GM21447 (cell line): ENCODE measurements at regions not wholly inside any gene's neighbourhood (a gene's known extent, or its start where the extent isn't known, plus 50 kb on each side); places are given as distances from the start of the nearest gene placed in this dataset.
"Not testable (repeated sequence)": the region's sequence is repeated elsewhere in the genome, so short reads cannot be mapped to it uniquely, and the experiment has no call there.

ENCODE experiments used
- ATAC-seq: cut with Tn5 transposase; IDR thresholded peaks from one replicate; pipeline ENCODE4 v1.9.1; 2021; ENCODE audit not compliant: unreplicated experiment

DNA sequence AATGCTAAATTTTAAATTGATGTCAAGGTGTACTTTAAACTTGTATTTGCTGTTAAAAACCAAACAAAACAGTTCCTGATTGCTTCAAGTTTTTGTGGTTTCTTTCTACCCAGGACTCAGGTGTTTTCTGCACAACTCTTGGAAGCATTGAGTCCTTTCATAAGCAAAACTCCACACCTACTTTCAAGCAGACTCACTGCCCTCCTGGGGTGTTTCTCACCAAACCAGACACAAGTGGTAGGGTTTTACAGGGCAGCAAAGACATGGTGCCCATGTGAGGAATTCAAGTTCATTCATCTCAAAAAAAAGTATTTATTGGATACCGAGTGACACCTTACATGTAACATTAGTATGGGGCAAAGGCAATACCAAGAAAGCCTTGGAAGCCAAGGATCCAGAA lies 146.7 kb upstream of the BNIP2 start:
- ATAC-seq: no peak

DNA sequence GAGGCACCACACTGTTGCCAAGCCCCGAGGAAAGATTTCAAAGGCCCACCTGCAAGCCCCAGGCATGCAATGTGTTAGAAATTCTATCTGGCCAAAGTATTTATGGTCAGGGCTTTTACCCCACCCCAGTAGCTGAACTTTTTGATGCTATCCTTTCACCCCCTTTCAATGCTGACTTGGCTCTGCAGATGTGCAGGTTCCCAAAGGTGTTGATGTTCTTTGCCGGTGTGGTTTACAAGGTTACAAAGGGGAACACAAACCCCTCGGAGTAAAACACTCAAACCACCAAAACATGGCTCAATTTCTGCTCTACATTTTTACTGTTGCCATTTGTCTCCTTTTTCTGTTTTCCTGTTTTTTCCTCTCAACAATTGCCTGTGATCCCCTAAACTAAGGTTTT lies 145.4 kb upstream of the BNIP2 start:
- ATAC-seq: no peak

DNA sequence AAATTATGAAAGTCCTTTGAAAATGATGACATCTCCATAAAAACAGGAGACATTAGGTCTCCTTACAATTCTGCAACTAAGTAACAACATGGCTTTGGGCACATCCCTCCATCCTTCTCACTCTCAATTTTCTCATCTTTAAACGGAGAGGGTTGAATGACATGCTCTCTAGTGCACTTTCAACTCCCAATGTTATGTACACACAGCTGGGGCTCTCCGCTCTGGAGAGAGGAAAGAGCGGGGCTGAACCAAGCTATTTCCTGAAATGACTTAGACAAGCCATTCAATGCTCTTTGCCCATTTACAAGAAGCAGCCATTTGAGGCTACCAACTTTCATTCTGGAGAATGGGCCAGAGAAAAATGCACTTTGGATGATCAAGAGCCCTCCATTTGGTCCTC lies 144.2 kb upstream of the BNIP2 start:
- ATAC-seq: no peak

DNA sequence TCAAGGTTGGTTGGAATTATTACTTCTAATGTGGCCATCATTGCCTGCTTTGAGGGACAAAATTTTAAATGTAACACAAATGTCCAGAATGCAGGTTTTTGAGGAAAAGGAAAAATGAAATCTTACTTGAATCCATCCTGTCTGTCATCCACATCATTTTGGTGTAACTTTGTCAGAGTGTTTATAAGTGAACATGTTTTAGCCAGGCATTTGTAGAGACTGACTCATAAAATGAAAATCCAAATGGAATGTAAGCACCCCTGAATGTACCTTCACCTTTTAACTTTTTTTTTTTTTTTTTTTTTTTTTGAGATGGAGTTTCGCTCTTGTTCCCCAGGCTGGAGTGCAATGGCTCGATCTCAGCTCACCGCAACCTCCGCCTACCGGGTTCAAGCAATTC lies 141.8 kb upstream of the BNIP2 start:
- no peak for ATAC-seq

DNA sequence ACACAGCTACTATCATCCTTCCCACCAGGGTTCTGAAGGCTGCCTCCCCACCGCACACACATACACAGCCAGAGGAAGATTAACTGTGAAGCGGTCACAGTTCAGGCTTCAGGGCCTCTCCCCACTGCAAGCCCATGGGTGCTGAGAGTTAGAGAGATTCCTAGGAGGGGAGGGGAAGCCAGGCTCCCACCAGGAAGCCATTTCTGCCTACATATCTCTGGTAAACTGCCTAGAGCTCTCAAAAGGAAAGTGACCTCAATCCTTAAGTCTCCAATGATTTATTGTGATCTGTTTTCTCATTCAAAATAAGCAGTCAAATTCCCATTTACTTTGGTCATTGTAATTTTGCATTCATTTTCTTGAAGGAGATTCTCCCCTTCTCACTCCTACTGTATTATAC lies 141.0 kb upstream of the BNIP2 start:
- no peak for ATAC-seq

DNA sequence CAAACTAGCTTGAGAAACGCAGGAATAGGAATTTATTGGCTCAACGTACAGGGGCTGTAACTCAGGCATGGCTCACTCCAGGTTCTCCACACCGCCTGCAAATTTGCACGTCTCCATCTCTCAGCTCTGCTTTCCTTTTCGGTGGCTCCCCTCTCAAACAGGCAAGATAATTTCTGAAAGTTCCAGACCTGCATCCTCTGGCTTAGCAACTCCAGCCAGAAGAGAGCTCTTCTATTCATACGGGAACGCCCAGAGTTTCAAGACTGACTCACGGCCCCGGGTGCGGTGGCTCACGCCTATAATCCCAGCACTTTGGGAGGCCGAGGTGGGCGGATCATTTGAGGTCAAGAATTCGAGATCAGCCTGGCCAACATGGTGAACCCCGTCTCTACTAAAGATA lies 139.7 kb upstream of the BNIP2 start:
- no peak for ATAC-seq

DNA sequence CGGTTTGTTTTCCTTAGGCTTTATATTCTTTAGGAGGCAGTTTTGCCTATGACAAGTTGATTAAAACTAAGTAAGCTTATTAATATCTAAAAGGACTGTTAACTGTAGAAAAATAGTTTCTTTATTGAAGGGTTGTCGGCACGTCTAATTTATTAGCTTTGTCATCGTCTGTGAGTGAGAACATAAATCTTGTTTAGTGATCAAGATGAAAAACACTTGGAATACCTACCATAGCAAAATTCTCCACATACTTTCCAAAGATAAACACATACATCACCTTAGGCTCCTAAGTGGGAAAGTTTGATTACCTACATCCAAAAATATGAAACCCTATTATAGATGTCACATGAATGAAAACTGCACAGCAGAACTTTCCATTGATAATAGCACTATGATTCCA lies 139.1 kb upstream of the BNIP2 start:
- no peak for ATAC-seq

DNA sequence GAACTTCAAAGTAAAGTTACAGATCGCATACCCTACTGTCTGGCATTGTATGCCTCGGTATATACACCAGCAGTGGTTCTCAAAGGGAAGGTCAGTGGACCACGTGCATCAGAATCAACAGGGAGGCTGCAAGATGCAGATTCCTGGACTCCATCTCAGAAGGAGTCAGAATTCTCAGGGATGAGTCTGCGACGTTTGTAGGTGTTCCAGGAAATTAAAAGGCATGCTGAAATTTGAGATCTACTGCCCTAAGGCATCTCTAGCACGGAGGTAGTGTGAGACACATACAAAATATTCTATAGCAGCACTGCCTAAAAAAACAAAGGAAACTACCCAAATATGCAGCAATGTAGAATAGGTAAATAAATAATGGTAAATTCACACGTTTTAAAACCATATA lies 136.8 kb upstream of the BNIP2 start:
- ATAC-seq: no peak

DNA sequence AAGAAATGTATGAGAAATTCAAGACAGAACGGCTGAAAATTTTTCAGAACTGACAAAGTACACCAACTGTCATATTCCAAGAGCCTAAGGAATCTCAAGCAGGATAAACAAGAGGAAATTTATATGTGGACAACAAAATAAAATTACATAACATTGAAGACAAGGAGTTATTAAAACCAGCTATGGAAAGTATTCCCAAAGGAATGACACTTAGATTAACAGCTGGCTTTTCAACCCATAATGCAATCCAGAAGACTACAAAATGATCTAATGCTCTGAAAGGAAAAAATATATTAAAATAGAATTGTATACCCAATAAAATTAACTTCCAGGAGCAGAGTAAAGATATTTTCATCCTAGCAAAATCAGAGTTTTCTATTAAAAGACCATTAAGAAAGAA lies 132.2 kb upstream of the BNIP2 start:
- ATAC-seq: no peak

DNA sequence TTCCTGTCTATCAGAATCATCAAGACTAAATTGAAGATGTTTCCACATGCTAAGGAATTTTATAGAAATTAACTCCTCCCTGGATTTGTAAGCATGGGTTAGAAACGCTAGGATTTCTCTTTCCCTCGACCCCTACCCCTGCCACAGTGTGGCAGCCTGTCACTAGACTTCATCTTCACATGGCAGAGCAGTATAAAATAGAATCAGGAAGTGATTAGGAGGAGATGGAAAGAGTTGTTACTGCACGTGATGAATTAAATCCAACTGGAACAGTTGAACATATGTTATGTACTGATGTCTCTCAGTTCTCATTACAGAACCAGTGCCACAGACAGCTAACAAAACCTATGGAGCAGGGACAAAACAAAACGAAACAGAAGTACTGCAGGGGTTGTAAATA lies 130.0 kb upstream of the BNIP2 start:
- ATAC-seq: no peak

DNA sequence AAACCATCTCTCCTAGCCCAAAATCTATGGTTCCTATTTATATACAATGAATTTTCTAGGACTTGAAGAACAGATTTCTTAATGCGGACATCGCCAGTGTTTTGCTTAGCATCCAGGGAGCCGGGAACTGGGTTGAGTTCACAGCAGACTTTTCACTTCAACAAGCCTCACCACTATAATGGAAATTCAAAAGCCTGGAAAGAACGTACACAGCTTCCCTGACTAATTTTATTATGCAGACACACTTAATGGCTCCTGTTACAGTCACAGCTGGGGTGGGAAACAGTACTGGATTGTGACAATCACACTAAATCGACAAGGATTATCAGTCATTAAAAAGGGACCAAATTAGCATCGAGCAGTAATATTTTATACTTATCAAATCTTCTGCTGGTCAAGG lies 129.2 kb upstream of the BNIP2 start:
- ATAC-seq: no peak

DNA sequence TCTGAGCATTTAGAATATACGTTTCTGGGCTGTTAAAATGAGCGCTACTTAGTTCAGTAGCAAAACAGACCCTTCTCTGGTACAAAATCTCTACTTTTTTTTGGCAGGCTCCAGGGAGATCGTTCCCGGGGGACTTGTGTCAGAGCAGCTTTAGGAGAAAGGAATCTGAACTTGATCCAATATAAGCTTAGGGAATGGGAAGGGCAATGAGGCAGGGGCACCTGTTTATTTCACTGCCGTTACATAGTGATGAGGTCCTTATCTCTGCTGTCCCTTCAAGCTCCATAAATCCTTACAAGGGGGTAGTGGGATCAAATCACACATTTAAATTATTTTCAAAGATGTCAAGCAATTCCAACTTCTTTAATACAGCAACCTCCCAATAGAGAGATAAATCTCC lies 128.7 kb upstream of the BNIP2 start:
- ATAC-seq: no peak

DNA sequence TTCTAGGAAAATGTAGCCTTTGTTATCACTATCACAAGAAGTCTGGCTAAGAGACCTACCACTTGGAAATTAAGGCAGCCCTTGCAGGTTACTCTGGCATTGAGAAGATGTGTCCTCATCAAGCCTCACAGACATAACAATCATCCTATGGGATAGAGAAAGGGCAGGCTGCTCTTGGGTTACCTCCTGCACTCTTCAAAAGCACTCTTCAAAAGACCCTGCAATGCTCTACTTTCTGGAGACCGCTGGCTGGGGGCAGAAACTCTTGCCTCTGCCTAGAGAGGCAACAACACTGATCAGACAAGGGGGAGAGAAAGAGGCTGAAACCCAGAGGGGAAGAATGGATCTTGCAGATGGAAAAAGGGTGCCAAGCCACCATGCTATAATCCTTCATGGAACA lies 127.9 kb upstream of the BNIP2 start:
- ATAC-seq: no peak

DNA sequence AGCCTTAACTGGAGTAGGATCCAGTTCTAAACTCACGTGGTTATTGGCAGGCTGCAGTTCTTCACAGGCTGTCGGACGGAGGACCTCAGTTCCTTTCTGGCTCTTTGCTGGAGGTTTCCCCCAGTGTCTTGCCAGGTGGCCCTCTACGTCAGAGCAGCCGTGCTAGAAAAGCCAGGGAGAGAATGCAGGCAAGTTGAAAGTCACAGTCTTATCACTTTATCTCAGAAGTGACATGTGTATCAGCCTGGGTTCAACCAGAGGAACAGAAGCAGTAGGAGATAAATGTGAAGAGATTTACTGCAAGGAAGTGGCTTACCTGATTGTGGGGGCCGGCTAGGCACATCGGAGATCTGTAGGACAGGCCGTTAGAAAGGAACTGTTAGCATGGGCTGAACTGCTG lies 125.3 kb upstream of the BNIP2 start:
- no peak for ATAC-seq

DNA sequence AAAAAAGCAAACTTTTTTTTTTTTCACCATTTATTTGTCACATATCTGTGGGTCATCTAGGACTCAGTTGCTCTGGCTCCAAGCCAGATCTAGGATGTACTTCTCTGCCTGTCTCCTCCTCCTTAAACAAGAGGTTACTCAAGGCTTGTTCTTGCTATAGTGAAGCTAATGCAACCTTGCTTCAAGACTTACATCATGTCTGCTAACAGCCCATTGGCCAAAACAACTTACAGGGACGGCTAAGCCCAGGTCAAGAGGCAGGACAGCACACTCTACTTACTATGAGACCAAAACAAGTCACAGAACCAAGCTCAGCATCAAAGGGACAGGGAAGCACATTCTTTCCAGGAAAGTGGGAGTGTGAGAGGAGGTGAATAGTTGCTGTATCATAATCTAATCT lies 123.8 kb upstream of the BNIP2 start:
- ATAC-seq: no peak

DNA sequence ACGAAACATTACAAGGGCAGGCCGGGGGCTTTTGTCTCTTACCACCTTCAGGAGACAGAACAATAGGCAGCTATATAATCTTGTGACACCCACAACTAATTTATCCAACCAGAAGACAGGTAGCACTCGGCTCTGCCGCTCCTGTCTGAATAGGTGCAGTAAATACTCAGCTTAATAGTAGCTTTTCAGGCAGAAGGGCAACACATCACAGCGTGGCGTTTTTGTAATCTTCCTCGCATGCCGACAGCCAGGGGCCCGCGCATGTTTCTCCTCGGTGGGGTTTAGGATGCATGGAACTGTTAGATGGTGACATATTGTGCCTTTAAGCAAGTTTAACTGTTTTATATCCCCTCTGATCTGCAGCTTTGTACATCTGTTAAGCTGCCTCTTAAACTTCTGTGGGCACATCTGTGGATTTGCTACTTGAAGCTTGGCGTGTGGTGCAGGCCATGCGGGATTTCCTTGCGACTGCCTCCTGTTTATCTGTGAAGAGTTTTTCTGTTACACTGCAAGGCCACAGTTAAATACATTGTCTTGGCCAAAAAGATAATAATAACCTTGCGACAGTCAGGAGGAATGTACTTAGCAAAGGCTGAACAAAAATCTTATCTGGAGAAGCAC lies 123.2 kb upstream of the BNIP2 start:
- no peak for ATAC-seq

DNA sequence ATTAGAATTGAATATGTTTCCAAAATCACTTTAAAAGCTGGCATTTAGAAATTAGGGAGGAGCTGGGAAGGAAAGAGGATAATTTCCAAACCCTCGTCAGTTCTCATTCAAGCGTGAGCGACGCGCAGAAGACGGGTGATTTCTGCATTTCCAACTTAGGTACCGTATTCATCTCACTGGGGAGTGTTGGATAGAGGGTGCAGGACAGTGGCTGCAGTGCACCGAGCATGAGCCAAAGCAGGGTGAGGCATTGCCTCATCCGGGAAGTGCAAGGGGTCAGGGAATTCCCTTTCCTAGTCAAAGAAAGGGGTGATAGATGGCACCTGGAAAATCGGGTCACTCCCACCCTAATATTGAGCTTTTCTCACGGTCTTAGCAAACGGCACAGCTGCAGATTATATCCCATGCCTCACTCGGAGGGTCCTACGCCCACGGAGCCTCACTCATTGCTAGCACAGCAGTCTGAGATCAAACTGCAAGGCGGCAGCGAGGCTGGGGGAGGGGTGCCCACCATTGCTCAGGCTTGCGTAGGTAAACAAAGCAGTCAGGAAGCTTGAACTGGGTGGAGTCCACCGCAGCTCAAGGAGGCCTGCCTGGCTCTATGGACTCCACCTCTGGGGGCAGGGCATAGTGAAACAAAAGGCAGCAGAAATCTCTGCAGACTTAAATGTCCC lies 114.3 kb upstream of the BNIP2 start:
- not testable (repeated sequence) for ATAC-seq

DNA sequence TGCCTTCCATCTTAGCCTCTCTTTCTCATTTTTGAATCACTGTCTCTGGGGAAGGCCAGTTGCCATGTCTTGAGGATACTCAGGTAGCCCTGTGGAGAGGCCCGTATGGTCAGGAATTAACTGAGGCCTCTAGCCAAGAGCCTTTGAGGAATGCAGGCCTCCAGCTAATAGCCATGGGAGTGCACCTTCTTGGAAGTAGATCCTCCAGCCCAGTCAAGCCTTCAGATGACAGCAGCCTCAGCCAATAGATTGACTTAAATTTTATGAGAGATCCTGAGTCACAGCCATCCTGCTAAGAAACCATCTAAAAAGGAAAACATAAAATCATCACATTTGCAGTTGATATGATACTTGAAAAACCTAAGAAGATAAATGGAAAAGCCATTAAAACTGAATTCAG lies 112.5 kb upstream of the BNIP2 start:
- no peak for ATAC-seq

DNA sequence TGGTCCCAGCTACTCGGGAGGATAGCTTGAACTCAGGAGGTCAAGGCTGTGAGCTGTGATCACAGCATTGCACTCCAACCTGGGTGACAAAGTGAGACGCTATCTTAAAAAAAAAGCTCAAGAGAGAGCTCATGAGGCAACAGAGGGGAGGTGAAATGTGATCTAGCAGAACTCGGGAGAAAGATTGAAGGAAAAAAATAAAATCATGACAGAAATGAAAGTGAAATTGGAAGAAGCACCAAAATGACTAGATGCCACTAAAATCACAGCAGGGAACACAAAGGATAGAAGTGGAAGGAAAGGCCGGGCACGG lies 109.4 kb upstream of the BNIP2 start:
- ATAC-seq: no peak

DNA sequence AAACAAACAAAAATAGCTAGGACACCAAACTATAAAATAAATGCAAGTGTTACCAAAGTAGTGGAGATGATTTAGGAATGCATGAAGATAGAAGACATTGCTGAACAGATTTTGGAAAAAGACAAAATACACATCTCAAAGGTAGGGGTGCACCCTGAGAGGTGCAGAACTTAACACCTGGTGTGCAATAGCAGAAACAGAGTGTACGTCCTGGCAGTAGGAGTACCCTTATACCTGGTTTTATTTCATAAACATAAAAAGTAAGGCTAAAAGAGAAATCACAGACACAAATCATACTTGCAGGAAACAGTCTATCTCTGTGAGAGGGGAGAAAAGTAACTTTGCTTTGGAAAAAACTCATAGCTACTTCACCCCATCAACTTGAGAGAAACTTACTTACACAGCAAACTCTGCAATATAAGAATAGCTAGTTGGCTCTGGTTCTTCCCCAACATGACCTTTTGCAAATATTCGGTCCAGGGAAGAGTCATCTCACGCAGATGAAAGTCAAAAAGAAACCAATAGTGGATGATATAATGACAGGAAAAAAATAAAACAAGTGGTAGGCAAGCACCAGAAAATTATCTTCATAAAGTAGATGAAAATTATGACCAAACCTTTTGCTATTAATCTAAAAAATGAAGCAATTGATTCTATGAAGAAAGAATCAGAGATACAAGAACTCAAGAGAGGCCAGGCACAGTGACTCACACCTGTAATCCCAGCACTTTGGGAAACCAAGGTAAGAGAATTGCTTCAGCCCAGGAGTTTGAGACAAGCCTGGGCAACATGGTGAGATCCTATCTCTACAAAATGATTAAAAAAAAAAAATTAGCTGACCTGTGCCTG lies 108.9 kb upstream of the BNIP2 start:
- no peak for ATAC-seq

DNA sequence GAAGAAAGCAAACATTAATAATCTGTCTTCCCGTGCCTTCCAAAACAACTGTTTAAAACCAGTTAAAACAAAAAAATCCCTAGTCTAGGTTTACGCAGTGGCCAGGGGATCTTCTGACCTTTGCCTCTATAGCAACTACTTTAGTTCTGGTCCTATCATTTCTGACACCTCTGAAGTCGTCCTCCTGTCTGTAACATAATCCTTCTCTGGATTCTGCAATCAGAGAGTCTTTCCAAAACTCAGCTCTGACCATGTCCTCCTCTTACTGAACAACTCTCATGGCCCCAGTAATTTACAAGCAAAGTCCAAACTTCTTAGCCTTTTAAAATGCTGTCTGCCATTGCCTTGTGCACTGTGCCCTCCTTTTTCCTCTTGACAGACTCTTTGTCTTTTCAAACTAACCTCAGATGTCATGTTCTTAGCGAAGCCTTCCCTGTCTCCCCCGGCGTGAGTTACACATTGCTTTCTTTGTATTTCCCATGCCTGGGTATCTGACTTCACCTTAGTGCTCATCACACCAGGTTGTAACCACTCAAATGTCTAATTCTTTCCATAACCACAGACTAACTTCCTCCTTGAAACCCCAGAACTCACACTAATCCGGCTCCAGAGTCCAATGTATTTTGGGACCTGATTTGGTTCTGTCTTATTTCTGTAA lies 105.2 kb upstream of the BNIP2 start:
- ATAC-seq: no peak

DNA sequence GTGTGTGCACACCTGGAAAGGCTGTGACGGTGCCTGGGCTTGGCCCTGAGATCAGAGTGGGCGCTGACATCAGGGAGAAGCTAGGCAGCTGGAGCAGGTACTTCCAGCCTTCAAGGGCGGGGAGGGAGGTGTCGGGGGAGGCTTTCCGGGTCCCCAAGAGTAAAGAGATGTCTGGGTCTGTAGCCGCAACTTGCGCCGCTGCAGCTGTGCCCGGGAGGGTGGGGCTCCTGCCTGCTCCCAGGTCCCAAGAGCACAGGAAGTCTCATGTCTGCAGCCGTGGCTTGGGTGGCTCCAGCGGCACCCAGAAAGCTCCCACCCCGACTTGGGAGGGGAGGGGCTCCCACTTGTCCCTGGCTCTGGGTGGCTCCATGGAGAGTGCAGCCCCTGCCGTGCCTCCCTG lies 103.2 kb upstream of the BNIP2 start:
- ATAC-seq: no peak
